OCI-LY1 (cell line): ENCODE measurements at regions not wholly inside any gene's neighbourhood (a gene's known extent, or its start where the extent isn't known, plus 50 kb on each side); places are given as distances from the start of the nearest gene placed in this dataset.

Source experiments
- CTCF ChIP-seq: fragments of 200-600 bp; sonication (generic), shearing (Covaris generic); IDR thresholded peaks from 2 replicates; pipeline ENCODE4 v1.5.1; 2017; ENCODE audit warnings: mild to moderate bottlenecking, antibody characterized with exemption, low read length, moderate library complexity, mixed read lengths
- EZH2 ChIP-seq: fragments of 200-600 bp; sonication (generic), shearing (Covaris generic); IDR thresholded peaks from 2 replicates; pipeline ENCODE4 v1.8.0; 2017; ENCODE audit warnings: borderline replicate concordance, mixed run types, mild to moderate bottlenecking, antibody characterized with exemption, low read length, moderate library complexity, mixed read lengths

GRCh38 chr16:51328733-51329132, 177.7 kb upstream of the SALL1 start:
- no peak for TF ChIP-seq CTCF
- TF ChIP-seq EZH2 = no peak
